ENCODE measurements at regions not wholly inside any gene's neighbourhood (a gene's known extent, or its start where the extent isn't known, plus 50 kb on each side); places are given as distances from the start of the nearest gene placed in this dataset.

DNA sequence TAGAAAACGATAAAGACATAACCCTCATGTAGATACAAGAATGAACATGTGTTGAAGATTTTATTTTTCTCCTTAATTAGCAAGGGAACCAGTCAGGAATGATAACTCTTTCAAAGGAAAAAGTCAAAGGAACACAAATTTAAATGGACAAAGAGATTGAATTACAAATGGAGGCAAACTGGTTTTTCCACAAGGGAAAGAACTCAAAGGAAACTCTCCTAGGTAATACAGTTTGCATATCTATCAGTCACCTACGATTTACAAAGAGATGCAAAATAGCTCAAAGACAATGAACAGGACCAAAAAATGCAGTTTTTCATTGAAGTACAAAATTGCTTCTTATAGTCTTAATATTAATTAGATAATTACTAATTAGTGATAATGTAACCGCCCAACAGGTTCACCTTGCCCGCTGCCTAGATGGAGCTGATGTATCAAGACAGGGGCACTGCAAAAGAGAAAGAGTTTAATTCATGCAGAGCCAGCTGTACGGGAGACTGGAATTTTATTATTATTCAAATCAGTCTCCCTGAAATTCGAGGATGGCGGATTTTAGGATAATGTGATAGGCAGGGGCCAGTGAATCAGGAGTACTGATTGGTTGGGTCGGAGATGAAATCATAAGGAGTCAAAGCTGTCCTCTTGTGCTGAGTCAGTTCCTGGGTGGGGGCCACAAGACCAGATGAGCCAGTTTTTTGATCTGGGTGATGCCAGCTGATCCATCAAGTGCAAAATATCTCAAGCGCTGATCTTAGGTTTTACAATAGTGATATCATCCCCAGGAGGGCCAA lies 151.0 kb downstream of the TMEM17 start:
- no peaks in the 10 kb centered on the region for H4K20me1 ChIP-seq (ENCODE audit: control insufficient read depth, insufficient read depth, low read length, poor library complexity, severe bottlenecking)
- no peak overlapping the region for H3K27ac ChIP-seq (ENCODE audit: low read length in 2 of 2)
- Mint-ChIP-seq H3K4me3 (no peak overlapping the region), H3K9me3 (ENCODE audit: insufficient read depth) (no peaks in the 10 kb centered on the region), H3K27me3 (peaks cover 4% of the 10 kb centered on the region), H3K27ac (no peak overlapping the region), H3K4me1 (no peaks in the 10 kb centered on the region)
- intact Hi-C loops (cut with micrococcal nuclease): no loop called here
- no peak for ATAC-seq (ENCODE audit: low read depth)
- ChIA-PET CTCF (no interaction called here), POLR2A (no interaction called here)
- no peaks in the 10 kb centered on the region for H3K4me1 ChIP-seq (ENCODE audit: control insufficient read depth in 2 of 2, insufficient read depth in 2 of 2, low read length in 2 of 2)
- no peak for DNase-seq
- no peak overlapping the region for H3K4me3 ChIP-seq (ENCODE audit: control extremely low read depth in 1 of 5, extremely low read depth in 1 of 5, insufficient read depth in 1 of 5, low read depth in 2 of 5, low read length in 4 of 5)
- TF ChIP-seq, protein P1, sequence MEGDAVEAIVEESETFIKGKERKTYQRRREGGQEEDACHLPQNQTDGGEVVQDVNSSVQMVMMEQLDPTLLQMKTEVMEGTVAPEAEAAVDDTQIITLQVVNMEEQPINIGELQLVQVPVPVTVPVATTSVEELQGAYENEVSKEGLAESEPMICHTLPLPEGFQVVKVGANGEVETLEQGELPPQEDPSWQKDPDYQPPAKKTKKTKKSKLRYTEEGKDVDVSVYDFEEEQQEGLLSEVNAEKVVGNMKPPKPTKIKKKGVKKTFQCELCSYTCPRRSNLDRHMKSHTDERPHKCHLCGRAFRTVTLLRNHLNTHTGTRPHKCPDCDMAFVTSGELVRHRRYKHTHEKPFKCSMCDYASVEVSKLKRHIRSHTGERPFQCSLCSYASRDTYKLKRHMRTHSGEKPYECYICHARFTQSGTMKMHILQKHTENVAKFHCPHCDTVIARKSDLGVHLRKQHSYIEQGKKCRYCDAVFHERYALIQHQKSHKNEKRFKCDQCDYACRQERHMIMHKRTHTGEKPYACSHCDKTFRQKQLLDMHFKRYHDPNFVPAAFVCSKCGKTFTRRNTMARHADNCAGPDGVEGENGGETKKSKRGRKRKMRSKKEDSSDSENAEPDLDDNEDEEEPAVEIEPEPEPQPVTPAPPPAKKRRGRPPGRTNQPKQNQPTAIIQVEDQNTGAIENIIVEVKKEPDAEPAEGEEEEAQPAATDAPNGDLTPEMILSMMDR (IDR thresholded peaks at IDR 0.05): no peak
- no peak for TF ChIP-seq EZH2 (IDR thresholded peaks at IDR 0.05; ENCODE audit: borderline replicate concordance, insufficient read depth, low read depth, low read length, poor library complexity, severe bottlenecking)
- H3K79me2 ChIP-seq (ENCODE audit: control insufficient read depth, insufficient read depth, low read length): no peaks in the 10 kb centered on the region
- H3K27me3 ChIP-seq (replicated peaks in 1 of 4; ENCODE audit: control extremely low read depth in 1 of 4, control insufficient read depth in 3 of 4, insufficient read depth in 4 of 4, low read length in 3 of 4): no peaks in the 10 kb centered on the region
- peaks cover 0 to 28% (median 6%) of the 10 kb centered on the region in 3 donors for H3K9me3 ChIP-seq (ENCODE audit: control extremely low read depth in 1 of 3, control insufficient read depth in 2 of 3, insufficient read depth in 1 of 3, low read length in 2 of 3)
- H2AFZ ChIP-seq (ENCODE audit: insufficient read depth, low read depth, low read length, poor library complexity, severe bottlenecking): no peak overlapping the region
- 100% methylated on average over 5 of the region's 9 CpGs for WGBS (ENCODE audit: insufficient coverage)
- H3K4me2 ChIP-seq (replicated peaks; ENCODE audit: low read depth, low read length, poor library complexity, severe bottlenecking): no peak overlapping the region
- no peak overlapping the region for H3K9ac ChIP-seq (ENCODE audit: low read length)
- no peaks in the 10 kb centered on the region for H3K36me3 ChIP-seq (replicated peaks in 1 of 2; ENCODE audit: control extremely low read depth in 1 of 2, control insufficient read depth in 1 of 2, extremely low read depth in 1 of 2, insufficient read depth in 2 of 2, low read length in 1 of 2)

DNA sequence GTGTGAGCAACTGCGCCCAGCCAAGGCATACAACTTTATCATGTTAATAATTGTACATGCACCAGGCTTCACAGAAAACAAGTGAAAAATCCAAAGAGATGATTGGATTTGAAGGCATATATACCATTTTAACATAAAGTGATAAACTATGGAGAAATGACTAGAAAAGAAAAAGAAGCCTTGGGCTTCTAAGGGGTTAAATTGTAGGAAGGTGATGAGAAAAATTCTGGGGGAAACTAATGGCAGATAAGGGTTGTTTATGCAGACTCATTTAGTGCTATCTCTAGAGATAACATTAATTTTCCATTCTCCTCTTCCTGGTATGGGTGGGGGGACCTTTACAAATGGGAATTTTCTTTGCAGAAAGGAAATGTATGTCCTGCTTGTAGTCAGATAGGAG lies 154.0 kb downstream of the TMEM17 start:
- intact Hi-C loops (cut with micrococcal nuclease): no loop called here

More for the DNA sequence above, 154.0 kb downstream of the TMEM17 start:
- H3K4me3 Mint-ChIP-seq: no peak overlapping the region
- ATAC-seq (ENCODE audit: low read depth) (no peak), DNase-seq (no peak)
- TF ChIP-seq EZH2 (IDR thresholded peaks at IDR 0.05; ENCODE audit: borderline replicate concordance, insufficient read depth, low read depth, low read length, poor library complexity, severe bottlenecking): no peak
- TF ChIP-seq, protein P1 (IDR thresholded peaks at IDR 0.05): no peak
- WGBS (ENCODE audit: insufficient coverage): no CpG with 5 or more reads among the region's 1 CpG
- ChIA-PET POLR2A (no interaction called here), CTCF (no interaction called here)
- H3K4me3 ChIP-seq (ENCODE audit: control extremely low read depth in 1 of 5, extremely low read depth in 1 of 5, insufficient read depth in 1 of 5, low read depth in 2 of 5, low read length in 4 of 5): no peak overlapping the region
- no peaks in the 10 kb centered on the region for H3K9me3 Mint-ChIP-seq (ENCODE audit: insufficient read depth)
- H2AFZ ChIP-seq (ENCODE audit: insufficient read depth, low read depth, low read length, poor library complexity, severe bottlenecking): no peak overlapping the region
- peaks cover 0 to 28% (median 6%) of the 10 kb centered on the region in 3 donors for H3K9me3 ChIP-seq (ENCODE audit: control extremely low read depth in 1 of 3, control insufficient read depth in 2 of 3, insufficient read depth in 1 of 3, low read length in 2 of 3)
- H3K4me2 ChIP-seq (replicated peaks; ENCODE audit: low read depth, low read length, poor library complexity, severe bottlenecking): no peak overlapping the region
- H3K27me3 ChIP-seq (replicated peaks in 1 of 4; ENCODE audit: control extremely low read depth in 1 of 4, control insufficient read depth in 3 of 4, insufficient read depth in 4 of 4, low read length in 3 of 4): no peaks in the 10 kb centered on the region
- H3K4me1 ChIP-seq (ENCODE audit: control insufficient read depth in 2 of 2, insufficient read depth in 2 of 2, low read length in 2 of 2): no peaks in the 10 kb centered on the region
- H3K9ac ChIP-seq (ENCODE audit: low read length): no peak overlapping the region
- no peak overlapping the region for H3K27ac Mint-ChIP-seq
- H3K4me1 Mint-ChIP-seq: no peaks in the 10 kb centered on the region
- H3K27me3 Mint-ChIP-seq: peaks cover 4% of the 10 kb centered on the region
- H3K79me2 ChIP-seq (ENCODE audit: control insufficient read depth, insufficient read depth, low read length): no peaks in the 10 kb centered on the region
- H3K27ac ChIP-seq (ENCODE audit: low read length in 2 of 2): no peak overlapping the region
- no peaks in the 10 kb centered on the region for H3K36me3 ChIP-seq (replicated peaks in 1 of 2; ENCODE audit: control extremely low read depth in 1 of 2, control insufficient read depth in 1 of 2, extremely low read depth in 1 of 2, insufficient read depth in 2 of 2, low read length in 1 of 2)
- H4K20me1 ChIP-seq (ENCODE audit: control insufficient read depth, insufficient read depth, low read length, poor library complexity, severe bottlenecking): no peaks in the 10 kb centered on the region

Data from B cell (primary cell).